UCSD-AML1 (cell line): ENCODE measurements at regions not wholly inside any gene's neighbourhood (a gene's known extent, or its start where the extent isn't known, plus 50 kb on each side); places are given as distances from the start of the nearest gene placed in this dataset.

Experiments used
- DNase-seq: peaks from one replicate; lab custom pipeline; 2025; ENCODE audit not compliant: unreplicated experiment; lab: John Stamatoyannopoulos, UW

DNA sequence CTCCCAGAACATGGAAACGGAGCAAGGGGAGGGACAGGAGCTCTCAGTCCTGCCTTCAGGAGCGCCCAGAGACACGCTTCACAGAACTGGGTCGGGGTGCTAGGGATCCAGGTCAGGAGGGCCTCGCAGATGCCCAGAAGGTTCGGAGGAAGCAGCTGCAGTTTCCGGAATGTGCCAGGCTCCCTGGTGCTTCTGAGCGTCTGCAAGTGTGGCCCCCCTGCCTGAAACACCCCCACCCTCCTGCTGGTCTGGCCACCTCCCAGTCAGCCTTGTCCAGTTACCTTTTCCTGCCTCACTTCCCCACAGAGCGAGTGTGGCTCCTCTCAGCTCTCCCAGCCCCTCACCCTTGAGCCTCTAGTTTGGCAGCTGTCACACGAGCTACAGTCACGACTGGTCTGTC lies 88.3 kb upstream of the TAF1B start:
- no peak for DNase-seq

GRCh38 chr2:9755638-9756037 lies 87.6 kb upstream of the TAF1B start:
- DNase-seq, result no peak

DNA sequence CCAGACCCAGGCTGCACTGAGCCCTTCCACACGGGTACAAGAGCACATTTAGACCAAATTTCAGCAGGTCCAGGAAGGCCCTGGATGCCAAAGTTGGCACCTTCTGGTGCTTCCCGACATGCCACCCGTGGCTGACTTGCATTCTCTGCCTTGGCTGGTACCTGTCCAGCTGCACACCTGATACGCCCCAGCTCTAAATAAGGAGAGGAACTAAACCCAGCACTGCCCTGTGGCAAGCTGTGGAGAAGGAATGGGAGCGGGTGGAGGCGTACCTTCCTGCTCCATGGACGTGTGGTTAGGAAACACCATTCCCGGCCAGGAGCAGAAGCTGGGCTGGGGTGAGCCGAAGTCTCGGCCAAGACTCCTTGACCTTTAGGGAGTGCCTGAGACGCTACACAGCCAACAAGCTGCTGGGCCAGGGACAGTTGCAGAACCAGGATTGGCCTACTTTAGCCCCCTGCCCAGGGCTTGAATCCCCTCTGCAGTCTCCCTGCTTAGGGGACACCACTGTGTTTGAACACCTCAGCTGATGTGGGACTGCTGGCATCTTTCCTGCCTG lies 86.5 kb upstream of the TAF1B start:
- DNase-seq, result no peak

DNA sequence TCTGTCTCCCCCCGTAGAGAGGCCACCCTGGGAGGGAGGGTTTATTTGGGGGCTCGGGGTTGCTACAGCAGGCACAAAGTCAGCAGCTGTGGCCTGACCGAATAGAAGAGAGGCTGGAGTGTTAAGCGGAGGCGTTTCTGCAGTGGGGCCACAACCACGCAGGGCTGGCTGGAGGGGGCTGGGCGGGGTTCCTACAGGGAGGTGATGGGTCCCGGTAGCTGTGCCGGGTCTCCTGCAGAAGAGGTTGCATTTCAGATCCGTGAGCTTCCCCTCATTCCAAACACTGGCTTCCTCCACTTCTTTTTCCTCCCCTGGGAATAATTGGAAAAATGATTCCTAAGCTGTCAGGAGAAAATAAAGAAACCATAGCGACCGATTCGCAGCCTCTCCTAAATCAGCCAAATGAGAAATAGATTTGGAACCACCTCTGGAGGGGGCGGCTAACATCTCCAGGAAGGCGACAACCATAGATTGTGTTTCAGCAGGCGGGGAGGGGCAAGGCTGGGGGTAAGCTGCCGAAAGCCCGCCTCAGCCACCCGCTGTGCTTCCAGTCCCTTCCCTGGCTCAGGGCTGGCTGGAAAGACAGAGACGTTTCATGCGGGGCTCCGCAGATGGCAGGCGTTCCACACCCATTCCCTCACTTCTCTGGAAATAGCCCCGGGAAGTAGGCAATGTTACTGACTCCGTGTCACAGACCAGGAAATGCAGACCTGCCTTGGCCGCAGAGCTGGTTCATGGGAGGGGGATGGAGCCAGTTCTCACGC lies 85.6 kb upstream of the TAF1B start:
- no peak for DNase-seq

DNA sequence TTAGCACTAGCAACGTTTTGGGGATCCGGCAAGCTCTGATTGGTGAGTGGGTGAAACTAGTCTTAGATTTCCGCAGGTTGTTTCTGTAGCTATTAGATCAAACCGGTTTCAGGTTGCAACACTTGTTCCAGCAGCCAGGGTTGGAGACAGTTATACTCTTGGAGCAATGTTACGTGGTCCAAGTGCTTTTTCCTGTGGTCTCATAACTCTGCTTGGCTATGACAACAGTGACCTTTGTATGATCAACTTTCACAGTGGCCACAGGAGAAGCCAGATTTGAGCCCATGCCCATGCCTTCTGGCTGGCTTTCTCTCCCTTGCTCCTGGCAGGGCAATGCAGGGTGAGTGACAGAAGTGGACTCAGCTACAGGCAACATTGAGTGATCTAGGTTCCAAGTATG lies 84.5 kb upstream of the TAF1B start:
- DNase-seq, result no peak

DNA sequence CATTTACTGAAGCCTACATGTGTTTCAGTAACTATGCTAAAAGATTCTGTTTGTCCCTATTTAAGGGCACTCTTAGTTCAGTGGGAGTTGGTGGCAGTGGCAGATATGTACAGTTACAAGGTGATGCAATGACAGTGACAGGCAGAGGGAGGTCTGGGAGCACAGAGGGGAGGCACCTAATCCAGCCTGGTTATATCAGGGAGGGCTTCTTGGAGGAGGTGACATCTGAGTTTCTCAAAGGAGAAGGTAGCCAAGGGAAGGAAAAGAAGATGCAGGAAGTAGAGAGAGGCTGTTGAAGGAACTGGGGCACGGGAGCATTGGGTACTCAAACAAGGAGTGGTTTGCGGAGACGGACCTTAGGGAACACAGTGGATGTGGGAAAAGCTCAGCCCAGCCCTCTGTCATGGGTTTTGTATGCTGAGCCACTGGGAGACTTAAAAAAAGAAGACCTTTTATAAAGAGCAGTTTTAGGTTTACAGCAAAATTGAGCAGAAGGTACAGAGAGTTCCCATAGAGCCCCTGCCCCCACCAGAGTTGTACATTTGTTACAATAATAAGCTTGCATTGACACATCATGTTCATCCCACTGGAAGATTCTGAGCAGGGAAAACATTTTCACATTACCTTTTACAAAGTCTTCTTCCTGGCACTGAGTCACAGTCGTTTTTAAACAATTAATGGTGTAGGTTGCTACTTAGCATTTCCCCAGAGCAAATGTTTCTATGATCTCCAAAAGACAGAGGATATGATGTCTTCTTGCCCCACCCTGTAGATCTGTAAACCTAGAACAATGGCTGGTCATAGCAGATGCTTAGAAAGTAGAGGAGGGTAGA lies 83.0 kb upstream of the TAF1B start:
- no peak for DNase-seq

GRCh38 chr2:9760902-9761228 lies 82.4 kb upstream of the TAF1B start:
- DNase-seq, result no peak

DNA sequence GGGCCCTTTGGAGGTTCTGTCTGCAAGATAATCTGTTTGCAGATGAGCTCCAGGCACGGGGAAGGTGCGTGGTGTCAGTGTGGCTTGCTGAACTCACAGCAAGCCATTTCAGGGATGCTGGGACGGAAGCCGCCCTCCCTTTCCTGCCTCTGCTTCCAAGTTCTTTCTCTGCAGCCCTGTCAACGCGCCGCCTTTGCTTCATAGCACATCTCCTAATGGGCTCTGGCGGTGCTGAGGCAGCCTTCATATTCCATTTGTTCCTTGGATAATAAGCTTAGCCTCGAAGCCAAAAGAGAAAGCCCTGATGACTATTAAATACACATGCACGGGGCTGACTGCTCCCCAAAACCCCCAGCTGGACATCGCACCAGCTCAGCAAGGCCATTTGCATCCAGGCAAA lies 81.7 kb upstream of the TAF1B start:
- no peak for DNase-seq

DNA sequence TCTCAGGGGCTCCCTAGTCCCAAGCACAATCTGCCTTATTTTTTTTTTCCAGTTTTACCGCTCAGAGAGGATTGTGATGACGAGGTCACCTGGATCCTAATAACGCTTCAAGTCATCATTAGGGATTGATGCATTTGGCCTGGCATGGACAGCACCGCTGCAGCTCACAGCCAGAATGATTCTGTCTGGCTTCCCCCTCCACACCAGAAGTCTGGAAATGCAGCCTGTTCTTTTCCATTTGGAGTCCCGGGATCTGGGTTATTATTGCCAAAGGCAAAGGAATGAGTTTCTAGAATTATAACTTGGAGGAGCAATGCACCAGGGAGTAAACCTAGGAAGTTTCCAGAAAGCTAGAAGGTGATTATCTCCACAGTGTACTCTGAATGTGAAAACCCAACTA lies 81.1 kb upstream of the TAF1B start:
- DNase-seq, result no peak

- DNase-seq, result no peak
These were observed 80.3 kb upstream of the TAF1B start for GRCh38 chr2:9762941-9763340.

- DNase-seq, result no peak
These were observed 79.7 kb upstream of the TAF1B start for GRCh38 chr2:9763356-9764152.

DNA sequence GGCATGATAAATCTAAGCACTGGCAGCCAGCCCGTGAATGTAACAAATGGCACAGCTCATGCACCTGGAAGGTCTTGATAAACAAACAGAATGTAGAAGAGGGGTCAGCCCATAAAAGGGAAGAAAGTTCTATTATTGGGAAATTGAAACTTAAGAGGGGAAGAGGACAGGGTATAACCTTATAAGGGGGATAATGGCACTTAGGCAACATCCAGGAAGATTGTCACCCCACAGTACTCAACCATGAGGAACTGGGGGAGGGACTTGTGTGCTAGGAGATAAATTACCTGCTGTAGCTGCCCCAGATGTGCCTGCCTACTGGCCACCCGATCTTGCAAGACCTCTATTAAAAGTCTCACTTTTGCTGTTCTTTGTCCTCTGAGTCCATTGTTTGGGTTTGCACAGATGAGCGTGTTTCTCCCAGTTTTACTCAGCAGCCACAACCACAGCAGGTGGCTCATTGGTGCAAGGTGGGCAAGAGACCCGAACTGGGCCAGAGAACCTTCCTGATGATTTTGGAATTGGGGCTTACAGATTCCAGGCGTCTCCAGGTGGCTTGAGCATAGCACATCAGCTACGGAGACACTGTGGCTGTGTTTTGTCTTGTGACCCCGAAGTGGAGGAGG lies 79.0 kb upstream of the TAF1B start:
- no peak for DNase-seq

- DNase-seq, result no peak
These were observed 77.4 kb upstream of the TAF1B start for GRCh38 chr2:9765611-9766531.

- DNase-seq, result no peak
These were observed 75.5 kb upstream of the TAF1B start for GRCh38 chr2:9767656-9768281.

DNA sequence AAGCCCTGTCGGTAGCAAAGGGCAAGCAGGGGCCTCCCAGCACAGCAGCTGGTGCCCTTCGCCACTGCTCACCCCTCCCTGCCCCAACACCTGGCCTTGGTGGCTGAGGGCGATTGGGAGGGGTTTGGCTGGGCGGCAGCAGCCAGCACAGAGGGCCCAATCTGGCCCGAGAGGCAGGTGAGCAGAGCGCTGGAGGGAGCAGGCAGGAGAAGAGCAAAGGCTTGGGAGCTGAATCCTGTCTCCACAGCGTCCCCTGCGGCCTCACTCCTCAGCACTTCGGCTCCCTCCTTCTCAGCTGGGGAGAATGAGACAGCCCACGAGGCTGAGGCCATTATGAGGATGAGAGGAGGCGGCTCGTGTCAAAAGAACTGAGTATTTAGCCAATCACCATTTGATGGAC lies 74.9 kb upstream of the TAF1B start:
- no peak for DNase-seq

DNA sequence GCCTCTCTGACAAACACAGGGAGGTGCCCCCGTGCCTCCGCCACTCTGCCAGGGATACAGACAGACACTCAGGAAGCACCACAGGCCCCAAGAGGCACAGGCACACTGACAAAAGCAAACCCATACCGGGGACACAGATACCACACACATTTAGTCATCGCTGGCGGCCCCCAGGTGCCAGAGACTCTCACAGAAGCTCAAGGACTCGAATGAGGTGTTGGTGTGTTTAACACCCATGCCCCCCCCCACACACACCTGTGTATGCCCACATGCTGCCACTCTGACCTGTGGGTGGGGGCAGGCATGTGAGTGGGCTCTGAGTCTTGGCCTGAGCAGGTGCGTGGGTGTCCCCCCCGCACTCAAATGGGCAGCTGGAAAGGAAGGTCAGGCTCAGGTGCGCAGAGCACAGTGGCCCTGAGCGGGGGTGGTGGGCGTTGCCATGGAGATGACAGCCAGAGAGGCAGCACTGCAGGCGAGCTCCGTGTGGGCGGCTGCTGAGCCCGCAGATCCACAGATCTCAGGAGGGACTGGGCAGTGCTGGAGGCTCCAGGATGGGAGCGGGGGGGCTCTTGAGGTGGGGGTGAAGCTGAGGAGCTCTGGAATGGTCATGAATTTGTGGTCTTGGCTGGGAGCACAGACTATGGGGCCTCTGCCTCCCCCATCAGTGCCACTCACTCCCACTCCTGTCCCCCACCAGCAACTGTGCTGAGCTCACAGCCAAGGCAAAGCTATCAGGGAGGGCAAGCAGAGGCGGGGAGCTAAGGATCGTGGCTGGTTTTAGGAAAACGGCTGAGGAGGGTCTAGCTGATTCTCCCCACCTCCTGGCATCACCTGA lies 73.9 kb upstream of the TAF1B start:
- no peak for DNase-seq

GRCh38 chr2:9770006-9770307 lies 73.3 kb upstream of the TAF1B start:
- DNase-seq, result no peak

DNA sequence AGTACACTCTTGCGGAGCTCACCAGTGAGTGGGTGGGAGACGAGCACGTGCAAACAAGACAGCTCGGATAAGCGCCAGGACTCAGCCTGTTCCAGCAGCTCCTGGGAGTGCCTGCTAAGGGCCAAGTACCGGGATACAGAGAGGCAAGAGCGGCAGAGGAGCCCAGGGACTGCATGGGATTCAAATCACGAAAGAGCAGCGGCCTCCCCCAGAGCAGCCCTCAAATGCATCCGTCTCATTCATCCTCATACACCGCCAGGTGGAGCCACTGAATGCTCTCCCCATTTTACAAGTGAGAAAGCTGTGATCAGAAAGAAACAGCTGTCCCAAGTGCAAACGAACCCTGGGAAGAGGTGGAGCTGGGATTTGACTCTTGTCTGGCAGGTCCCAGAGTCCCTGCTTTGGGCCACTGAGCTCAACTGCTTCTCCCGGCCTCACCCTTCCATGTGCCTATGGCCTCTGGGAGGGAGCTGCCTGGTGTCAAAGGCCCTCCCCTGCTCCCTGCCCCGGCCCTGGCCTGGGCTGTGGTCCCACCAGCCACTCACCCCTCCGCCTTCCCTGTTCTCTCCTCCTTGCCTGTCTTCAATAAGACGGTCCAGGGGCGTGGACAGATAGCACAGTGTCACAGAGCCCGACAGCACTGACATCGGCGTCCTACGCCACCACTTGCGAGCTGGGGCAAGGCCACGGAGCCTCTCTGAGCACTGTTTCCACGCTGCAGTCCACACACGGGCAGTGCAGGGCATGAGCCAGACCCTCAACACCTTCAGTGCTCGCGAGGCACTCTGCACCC lies 72.8 kb upstream of the TAF1B start:
- peak; percentile 38 for DNase-seq
